ENCODE measurements at regions not wholly inside any gene's neighbourhood (a gene's known extent, or its start where the extent isn't known, plus 50 kb on each side); places are given as distances from the start of the nearest gene placed in this dataset.

DNA sequence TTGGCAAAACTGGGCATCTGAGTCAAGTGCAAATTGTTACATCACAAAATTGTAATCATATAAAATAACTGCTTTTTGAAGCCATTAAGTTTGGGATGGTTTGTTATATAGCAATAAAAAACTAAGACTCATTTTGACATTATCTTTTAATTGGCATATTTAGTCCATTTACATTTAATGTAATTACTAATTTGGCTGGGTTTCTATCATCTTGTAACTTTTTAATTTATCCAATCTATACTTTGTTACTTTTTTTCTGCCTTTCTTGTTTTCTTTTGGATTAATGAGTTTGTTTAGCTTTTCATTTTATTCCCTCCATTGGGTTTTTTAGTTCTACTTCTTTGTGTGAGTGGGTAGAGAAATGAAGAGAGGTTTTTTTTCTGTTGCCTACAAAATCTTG is 76.3 kb downstream of the DRAM2 start:
- no peak overlapping the region for H3K27ac Mint-ChIP-seq (ENCODE audit: unreplicated experiment)

DNA sequence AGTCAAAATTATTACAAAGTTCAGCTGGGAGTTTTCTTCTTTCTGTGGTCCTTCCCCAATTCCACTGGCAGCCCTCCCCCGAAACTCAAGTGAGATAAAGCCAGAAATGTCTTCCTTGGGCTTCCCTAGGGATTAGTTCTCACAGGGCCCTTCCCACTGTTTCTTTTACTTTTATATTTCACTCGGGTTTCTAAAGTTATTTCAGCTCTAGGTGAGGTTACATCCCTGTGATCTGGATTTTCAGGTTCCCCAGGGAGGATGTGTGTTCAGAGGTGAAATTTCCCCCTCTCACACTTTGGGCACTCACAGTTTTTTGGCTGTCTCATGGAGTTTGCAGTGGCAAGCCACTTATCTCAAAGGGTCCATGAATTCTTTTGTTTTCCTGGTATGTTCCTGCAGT is 77.3 kb downstream of the DRAM2 start:
- no peaks in the 10 kb centered on the region for H3K27me3 ChIP-seq (replicated peaks; ENCODE audit: control insufficient read depth, insufficient read depth, low read length)
- no TSS peak for BruUV-seq (replicated peaks)
- no peak for DNase-seq
- H3K9me3 ChIP-seq: no peaks in the 10 kb centered on the region
- peaks cover 20% of the 10 kb centered on the region for H3K9me3 Mint-ChIP-seq (ENCODE audit: unreplicated experiment)
- H3K36me3 Mint-ChIP-seq (ENCODE audit: insufficient read depth, unreplicated experiment): no peaks in the 10 kb centered on the region
- H3K36me3 ChIP-seq (ENCODE audit: control insufficient read depth, insufficient read depth, low read length): no peaks in the 10 kb centered on the region
- H3K4me1 ChIP-seq: no peaks in the 10 kb centered on the region
- no peak overlapping the region for H3K4me3 Mint-ChIP-seq (ENCODE audit: unreplicated experiment)
- no peak for TF ChIP-seq CTCF (IDR thresholded peaks at IDR 0.05; ENCODE audit: insufficient read depth in 1 of 2, low read depth in 1 of 2, low read length in 1 of 2, severe bottlenecking in 1 of 2, unreplicated experiment in 1 of 2)
- no peaks in the 10 kb centered on the region for H3K4me1 Mint-ChIP-seq (ENCODE audit: low read depth, unreplicated experiment)
- intact Hi-C loops (cut with micrococcal nuclease; ENCODE audit: unreplicated experiment): no loop called here
- H3K27ac Mint-ChIP-seq (ENCODE audit: unreplicated experiment): no peak overlapping the region
- H3K4me3 ChIP-seq (ENCODE audit: low read depth, low read length): no peak overlapping the region
- no peaks in the 10 kb centered on the region for H3K27me3 Mint-ChIP-seq (ENCODE audit: insufficient read depth, unreplicated experiment)
- CTCF ChIA-PET: no interaction called here
- POLR2A ChIA-PET: no interaction called here

More for the DNA sequence above, 76.3 kb downstream of the DRAM2 start:
- intact Hi-C loops (cut with micrococcal nuclease; ENCODE audit: unreplicated experiment): no loop called here
- no peak for DNase-seq
- Mint-ChIP-seq H3K4me1 (ENCODE audit: low read depth, unreplicated experiment) (no peaks in the 10 kb centered on the region), H3K4me3 (ENCODE audit: unreplicated experiment) (no peak overlapping the region), H3K27me3 (ENCODE audit: insufficient read depth, unreplicated experiment) (no peaks in the 10 kb centered on the region), H3K36me3 (ENCODE audit: insufficient read depth, unreplicated experiment) (no peaks in the 10 kb centered on the region), H3K9me3 (ENCODE audit: unreplicated experiment) (peaks cover 25% of the 10 kb centered on the region)
- H3K4me3 ChIP-seq (ENCODE audit: low read depth, low read length): no peak overlapping the region
- no peaks in the 10 kb centered on the region for H3K4me1 ChIP-seq
- no peaks in the 10 kb centered on the region for H3K36me3 ChIP-seq (ENCODE audit: control insufficient read depth, insufficient read depth, low read length)
- H3K9me3 ChIP-seq: no peaks in the 10 kb centered on the region
- no TSS peak for BruUV-seq (replicated peaks)
- ChIA-PET POLR2A (no interaction called here), CTCF (interaction anchor here (0.5 to 0.6 kb wide), 2 partner anchors 57 to 654 kb away, joined by 4 to 6 read pairs; no protein-coding TSS in a partner anchor)
- no peak for TF ChIP-seq CTCF (IDR thresholded peaks at IDR 0.05; ENCODE audit: insufficient read depth in 1 of 2, low read depth in 1 of 2, low read length in 1 of 2, severe bottlenecking in 1 of 2, unreplicated experiment in 1 of 2)
- no peaks in the 10 kb centered on the region for H3K27me3 ChIP-seq (replicated peaks; ENCODE audit: control insufficient read depth, insufficient read depth, low read length)

DNA sequence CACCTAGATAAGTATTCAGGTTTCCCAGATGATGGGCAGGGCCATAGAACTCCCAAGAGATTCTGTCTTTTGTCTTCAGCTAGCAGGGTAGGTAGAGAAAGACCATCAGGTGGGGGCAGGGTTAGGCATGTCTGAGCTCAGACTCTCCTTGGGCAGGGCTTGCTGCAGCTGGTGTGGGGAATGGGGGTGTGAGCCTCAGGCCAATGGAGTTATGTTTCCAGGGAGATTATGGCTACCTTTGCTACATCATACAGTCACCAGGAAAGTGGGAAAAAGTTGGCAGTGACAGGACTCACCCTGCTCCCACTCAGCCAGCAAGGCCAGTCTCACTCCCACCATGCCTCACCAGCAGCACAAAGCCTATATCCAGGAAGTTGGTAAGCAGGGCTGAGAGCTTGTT is 77.8 kb downstream of the DRAM2 start:
- no peaks in the 10 kb centered on the region for H3K27me3 Mint-ChIP-seq (ENCODE audit: insufficient read depth, unreplicated experiment)
- H3K27me3 ChIP-seq (replicated peaks; ENCODE audit: control insufficient read depth, insufficient read depth, low read length): no peaks in the 10 kb centered on the region
- H3K4me3 Mint-ChIP-seq (ENCODE audit: unreplicated experiment): no peak overlapping the region
- no peaks in the 10 kb centered on the region for H3K4me1 ChIP-seq
- BruUV-seq (replicated peaks): no TSS peak
- no peak for TF ChIP-seq CTCF (IDR thresholded peaks at IDR 0.05; ENCODE audit: insufficient read depth in 1 of 2, low read depth in 1 of 2, low read length in 1 of 2, severe bottlenecking in 1 of 2, unreplicated experiment in 1 of 2)
- intact Hi-C loops (cut with micrococcal nuclease; ENCODE audit: unreplicated experiment): no loop called here
- no peak overlapping the region for H3K4me3 ChIP-seq (ENCODE audit: low read depth, low read length)
- no peaks in the 10 kb centered on the region for H3K36me3 Mint-ChIP-seq (ENCODE audit: insufficient read depth, unreplicated experiment)
- no peaks in the 10 kb centered on the region for H3K4me1 Mint-ChIP-seq (ENCODE audit: low read depth, unreplicated experiment)
- ChIA-PET CTCF (no interaction called here), POLR2A (no interaction called here)
- H3K9me3 Mint-ChIP-seq (ENCODE audit: unreplicated experiment): peaks cover 15% of the 10 kb centered on the region
- H3K27ac Mint-ChIP-seq (ENCODE audit: unreplicated experiment): no peak overlapping the region
- DNase-seq: no peak
- H3K36me3 ChIP-seq (ENCODE audit: control insufficient read depth, insufficient read depth, low read length): no peaks in the 10 kb centered on the region
- no peaks in the 10 kb centered on the region for H3K9me3 ChIP-seq

Data from Caco-2 (cell line).